Skeletal muscle satellite cell (primary cell): ENCODE measurements at regions not wholly inside any gene's neighbourhood (a gene's known extent, or its start where the extent isn't known, plus 50 kb on each side); places are given as distances from the start of the nearest gene placed in this dataset.

Source experiments
- H3K27me3 ChIP-seq: 2 replicates; pipeline ENCODE4 v1.7.0; 2013; ENCODE audit warnings: low read length; ENCODE audit not compliant: control insufficient read depth, insufficient read depth
- H3K36me3 ChIP-seq: 2 replicates; pipeline ENCODE4 v1.7.0; 2013; ENCODE audit warnings: mild to moderate bottlenecking, control low read depth, low read length; ENCODE audit not compliant: insufficient read depth
- H3K4me1 ChIP-seq: 2 replicates; pipeline ENCODE4 v1.7.0; 2013; ENCODE audit warnings: low read length; ENCODE audit not compliant: control insufficient read depth, insufficient read depth
- H3K4me2 ChIP-seq: 2 replicates; pipeline ENCODE4 v1.7.0; 2013; ENCODE audit warnings: mild to moderate bottlenecking, low read length
- H3K4me3 ChIP-seq: 2 replicates; pipeline ENCODE4 v1.7.0; 2013; ENCODE audit warnings: low read length
- H3K9ac ChIP-seq: 2 replicates; pipeline ENCODE4 v1.7.0; 2013; ENCODE audit warnings: mild to moderate bottlenecking, low read depth, low read length, moderate library complexity
- H3K9me3 ChIP-seq: replicated peaks from 2 replicates; pipeline ENCODE4 v1.7.0; 2013; ENCODE audit warnings: mild to moderate bottlenecking, control low read depth, low read length

DNA sequence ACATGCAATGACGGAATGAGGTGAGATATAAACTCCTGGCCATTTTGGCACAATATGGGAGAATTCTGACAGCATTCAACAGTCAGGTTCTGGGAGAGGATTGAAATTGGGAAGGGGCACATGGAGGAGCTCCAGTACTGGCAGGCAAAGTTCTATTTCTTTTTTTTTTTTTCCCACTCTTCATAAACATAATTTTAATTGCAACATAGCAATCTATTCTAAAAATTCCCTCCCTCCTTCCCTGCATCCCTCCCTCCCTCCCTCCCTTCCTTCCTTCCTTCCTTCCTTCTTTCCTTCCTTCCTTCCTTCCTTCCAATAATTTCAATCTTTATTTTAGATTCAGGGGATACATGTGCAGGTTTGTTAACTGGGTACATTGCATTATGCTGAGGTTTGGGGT is 93.2 kb downstream of the PTCSC3 start:
- Histone ChIP-seq H3K9me3 (no peaks in the 10 kb centered on the region), H3K9ac (no peak overlapping the region), H3K4me3 (no peak overlapping the region), H3K4me1 (no peaks in the 10 kb centered on the region), H3K4me2 (no peak overlapping the region), H3K27me3 (peaks cover 4% of the 10 kb centered on the region), H3K36me3 (no peaks in the 10 kb centered on the region)

- H3K27me3 ChIP-seq: peaks cover 13% of the 10 kb centered on the region
- H3K4me1 ChIP-seq: no peaks in the 10 kb centered on the region
- no peaks in the 10 kb centered on the region for H3K36me3 ChIP-seq
- H3K4me2 ChIP-seq: no peak overlapping the region
- no peaks in the 10 kb centered on the region for H3K9me3 ChIP-seq
- H3K9ac ChIP-seq: no peak overlapping the region
- no peak overlapping the region for H3K4me3 ChIP-seq
These were observed 98.4 kb downstream of the PTCSC3 start for GRCh38 chr14:36078080-36078479.

- Histone ChIP-seq H3K9me3 (no peaks in the 10 kb centered on the region), H3K4me1 (no peaks in the 10 kb centered on the region), H3K4me2 (no peak overlapping the region), H3K4me3 (no peak overlapping the region), H3K9ac (no peak overlapping the region), H3K36me3 (no peaks in the 10 kb centered on the region), H3K27me3 (peaks cover 13% of the 10 kb centered on the region)
These were observed 100.3 kb downstream of the PTCSC3 start for GRCh38 chr14:36076197-36076596.

- Histone ChIP-seq H3K27me3 (peaks cover 13% of the 10 kb centered on the region), H3K9me3 (no peaks in the 10 kb centered on the region), H3K4me2 (no peak overlapping the region), H3K36me3 (no peaks in the 10 kb centered on the region), H3K4me1 (no peaks in the 10 kb centered on the region), H3K9ac (no peak overlapping the region), H3K4me3 (no peak overlapping the region)
These were observed 101.3 kb downstream of the PTCSC3 start for GRCh38 chr14:36075203-36075602.

- Histone ChIP-seq H3K4me3 (no peak overlapping the region), H3K4me2 (no peak overlapping the region), H3K27me3 (peaks cover 7% of the 10 kb centered on the region), H3K36me3 (no peaks in the 10 kb centered on the region), H3K9ac (no peak overlapping the region), H3K9me3 (no peaks in the 10 kb centered on the region), H3K4me1 (peaks cover 8% of the 10 kb centered on the region)
These were observed 105.8 kb downstream of the PTCSC3 start for GRCh38 chr14:36070720-36071043.

- H3K27me3 ChIP-seq: peaks cover 10% of the 10 kb centered on the region
- no peak overlapping the region for H3K4me3 ChIP-seq
- no peaks in the 10 kb centered on the region for H3K9me3 ChIP-seq
- peaks cover 8% of the 10 kb centered on the region for H3K4me1 ChIP-seq
- H3K36me3 ChIP-seq: no peaks in the 10 kb centered on the region
- H3K9ac ChIP-seq: no peak overlapping the region
- H3K4me2 ChIP-seq: no peak overlapping the region
These were observed 106.3 kb downstream of the PTCSC3 start for GRCh38 chr14:36070031-36070719.

GRCh38 chr14:36069535-36069900 is 107.0 kb downstream of the PTCSC3 start:
- Histone ChIP-seq H3K27me3 (peaks cover 10% of the 10 kb centered on the region), H3K9ac (no peak overlapping the region), H3K9me3 (no peaks in the 10 kb centered on the region), H3K36me3 (no peaks in the 10 kb centered on the region), H3K4me1 (peaks cover 8% of the 10 kb centered on the region), H3K4me3 (no peak overlapping the region), H3K4me2 (no peak overlapping the region)

DNA sequence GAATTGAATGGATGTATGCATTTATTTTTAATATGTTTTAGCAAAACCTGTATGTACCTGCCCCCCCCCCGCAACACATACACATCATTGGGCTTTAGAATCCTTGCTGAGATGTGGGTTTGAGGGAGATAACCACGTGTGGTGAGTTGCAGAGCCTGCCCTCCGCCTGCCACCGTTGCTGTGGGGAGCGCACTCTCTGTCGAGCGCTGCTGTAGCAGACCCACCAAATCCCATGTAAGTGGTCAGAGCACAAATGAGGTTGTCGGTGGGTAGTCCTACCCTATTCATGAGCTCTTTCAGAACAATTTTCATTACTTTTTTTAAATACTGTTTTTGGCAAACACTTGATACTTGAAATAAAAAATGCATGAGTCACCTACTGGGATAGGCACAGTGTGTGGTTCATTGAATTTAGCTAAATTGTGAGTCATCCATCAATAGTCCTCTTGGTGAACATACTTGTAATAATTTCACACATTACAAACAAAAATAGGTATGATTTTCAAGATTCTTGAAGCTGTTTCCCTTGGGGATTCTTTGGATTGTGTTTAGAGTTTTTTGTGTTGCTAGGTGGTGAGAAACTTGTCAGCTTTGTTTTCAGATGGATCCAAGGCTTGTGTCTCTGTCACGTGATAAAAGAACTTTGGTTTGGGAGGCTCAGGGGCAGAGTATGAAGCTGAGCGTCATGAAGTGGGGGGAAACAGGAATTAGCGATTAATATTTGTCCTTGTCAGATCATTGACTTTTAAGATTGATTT is 107.6 kb downstream of the PTCSC3 start:
- Histone ChIP-seq H3K4me3 (no peak overlapping the region), H3K4me1 (peaks cover 8% of the 10 kb centered on the region), H3K9ac (no peak overlapping the region), H3K27me3 (peaks cover 10% of the 10 kb centered on the region), H3K9me3 (no peaks in the 10 kb centered on the region), H3K4me2 (no peak overlapping the region), H3K36me3 (no peaks in the 10 kb centered on the region)

DNA sequence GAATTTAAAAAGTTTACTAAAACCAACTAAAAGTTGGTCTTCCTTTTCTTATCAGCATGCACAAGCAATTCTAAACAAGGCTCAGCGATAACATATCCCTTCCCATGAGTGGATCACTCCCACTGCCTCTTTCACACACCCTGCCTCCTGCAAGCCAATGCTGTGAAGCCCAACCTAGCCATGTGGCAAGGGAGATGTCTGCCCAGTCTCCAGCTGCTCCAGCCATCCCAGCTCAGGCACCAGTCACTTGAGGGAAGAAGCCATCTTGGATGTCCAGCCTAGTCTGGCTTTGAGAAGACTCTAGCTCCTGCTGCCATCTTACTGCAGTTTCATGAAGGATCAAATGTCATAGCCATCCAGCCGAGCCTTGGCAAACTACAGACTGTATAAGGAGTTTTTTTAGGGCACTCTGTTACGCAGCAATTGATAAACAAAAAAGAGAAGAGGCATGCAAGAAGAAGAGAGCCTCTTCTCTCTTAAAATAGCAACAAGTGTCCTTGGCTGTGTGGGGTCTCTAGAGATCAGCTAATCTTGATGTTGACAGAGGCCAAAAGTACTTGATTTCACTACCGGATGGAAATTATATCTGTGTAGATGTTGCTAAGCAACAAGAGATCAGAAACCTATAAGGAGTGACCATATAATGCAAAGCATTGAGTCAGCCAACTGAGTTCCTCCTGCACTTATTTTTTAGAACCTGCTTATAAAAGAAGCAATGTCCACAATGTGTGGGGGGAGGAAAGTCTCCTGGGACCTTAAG is 108.9 kb downstream of the PTCSC3 start:
- no peaks in the 10 kb centered on the region for H3K9me3 ChIP-seq
- no peak overlapping the region for H3K4me2 ChIP-seq
- peaks cover 8% of the 10 kb centered on the region for H3K4me1 ChIP-seq
- H3K4me3 ChIP-seq: no peak overlapping the region
- peaks cover 19% of the 10 kb centered on the region for H3K27me3 ChIP-seq
- no peaks in the 10 kb centered on the region for H3K36me3 ChIP-seq
- no peak overlapping the region for H3K9ac ChIP-seq

GRCh38 chr14:36066636-36067035 is 109.9 kb downstream of the PTCSC3 start:
- Histone ChIP-seq H3K9me3 (no peaks in the 10 kb centered on the region), H3K36me3 (no peaks in the 10 kb centered on the region), H3K9ac (no peak overlapping the region), H3K4me1 (peaks cover 8% of the 10 kb centered on the region), H3K4me2 (no peak overlapping the region), H3K4me3 (no peak overlapping the region), H3K27me3 (peaks cover 23% of the 10 kb centered on the region)

DNA sequence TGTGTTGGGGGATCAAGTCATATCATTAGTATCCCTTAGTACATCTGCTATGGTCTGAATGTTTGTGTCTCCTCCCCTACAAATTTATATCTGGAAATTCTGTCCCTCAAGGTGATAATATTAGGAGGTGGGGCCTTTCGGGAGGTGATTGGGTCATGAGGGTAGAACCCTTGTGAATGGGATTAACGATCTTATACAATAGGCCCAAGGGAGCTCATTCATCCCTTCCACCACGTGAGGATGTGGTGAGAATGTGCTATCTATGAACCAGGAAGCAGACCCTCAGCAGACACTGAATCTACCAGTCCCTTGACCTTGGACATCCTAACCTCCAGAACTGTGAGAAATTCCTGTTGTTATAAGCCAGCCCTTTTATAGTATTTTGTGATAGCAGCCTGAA is 110.7 kb downstream of the PTCSC3 start:
- Histone ChIP-seq H3K9me3 (no peaks in the 10 kb centered on the region), H3K27me3 (peaks cover 23% of the 10 kb centered on the region), H3K9ac (no peak overlapping the region), H3K4me3 (no peak overlapping the region), H3K36me3 (no peaks in the 10 kb centered on the region), H3K4me2 (no peak overlapping the region), H3K4me1 (peaks cover 8% of the 10 kb centered on the region)
